ENCODE measurements at regions not wholly inside any gene's neighbourhood (a gene's known extent, or its start where the extent isn't known, plus 50 kb on each side); places are given as distances from the start of the nearest gene placed in this dataset.
"Not testable (repeated sequence)": the region's sequence is repeated elsewhere in the genome, so short reads cannot be mapped to it uniquely, and the experiment has no call there.

DNA sequence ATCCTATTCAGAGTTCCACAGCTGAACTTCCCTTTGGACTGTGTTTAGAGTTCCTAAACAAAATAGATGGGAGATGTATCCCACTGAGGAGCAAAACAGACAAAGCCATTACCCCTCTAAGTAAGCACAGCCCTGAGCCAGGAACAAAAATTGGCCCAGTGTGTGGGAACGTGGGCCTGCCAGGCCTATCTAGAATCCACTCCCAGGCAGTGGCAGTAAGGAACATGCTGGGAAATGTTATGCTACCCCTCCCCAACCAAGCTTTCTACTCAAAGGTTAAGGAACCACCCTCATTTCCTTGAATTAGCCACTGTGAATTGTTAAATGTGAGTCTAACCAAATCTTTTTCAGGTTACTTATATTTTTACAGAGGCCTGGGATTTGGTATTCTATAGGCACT, 405.1 kb upstream of the PTGER4 start:
- DNase-seq, result no peak

GRCh38 chr5:40273936-40274335, 405.8 kb upstream of the PTGER4 start:
- no peak for DNase-seq

DNA sequence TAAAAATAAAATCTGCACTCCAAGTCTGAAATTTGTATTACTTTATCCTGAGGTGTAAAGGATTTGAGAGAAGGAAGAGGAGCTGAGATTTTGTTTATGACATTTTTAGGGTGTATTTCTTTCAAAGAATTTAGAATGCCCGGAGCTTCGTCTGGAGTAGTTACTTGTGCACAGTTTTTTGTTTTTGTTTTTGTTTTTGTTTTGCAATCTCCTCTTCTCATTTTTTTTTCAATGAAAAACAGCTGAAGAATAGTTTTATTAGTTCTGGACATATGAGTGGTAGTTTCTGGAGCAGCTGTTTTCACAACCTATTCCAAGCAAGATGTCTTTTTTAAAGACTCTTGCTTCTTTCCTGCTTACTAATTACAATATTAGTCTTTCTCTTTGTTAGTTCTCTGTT, 408.2 kb upstream of the PTGER4 start:
- DNase-seq, result no peak

GRCh38 chr5:40270274-40270845, 409.4 kb upstream of the PTGER4 start:
- DNase-seq, result no peak

DNA sequence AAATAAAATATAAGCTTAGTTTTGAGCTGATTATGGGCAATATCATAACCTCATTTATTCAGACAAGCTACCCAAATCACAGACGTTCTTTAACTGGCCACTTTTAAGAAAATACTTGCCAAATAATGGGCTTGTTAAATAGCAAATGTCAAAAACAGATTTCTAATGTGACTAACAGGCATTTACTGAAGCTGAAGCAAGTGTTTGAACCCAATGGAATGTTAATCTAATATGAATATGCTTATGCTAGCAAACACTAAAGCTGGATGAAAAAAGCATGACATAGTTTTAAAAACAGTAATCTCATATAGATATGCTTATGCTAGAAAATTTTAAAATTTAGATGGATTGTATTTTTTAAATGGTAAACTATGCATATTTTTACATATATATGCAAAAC, 411.6 kb upstream of the PTGER4 start:
- no peak for DNase-seq

GRCh38 chr5:40266952-40267351, 412.8 kb upstream of the PTGER4 start:
- DNase-seq, result no peak

GRCh38 chr5:40261984-40262383, 417.7 kb upstream of the PTGER4 start:
- no peak for DNase-seq

- DNase-seq, result peak; percentile 3
Measured at GRCh38 chr5:40260361-40260760, 419.4 kb upstream of the PTGER4 start.

DNA sequence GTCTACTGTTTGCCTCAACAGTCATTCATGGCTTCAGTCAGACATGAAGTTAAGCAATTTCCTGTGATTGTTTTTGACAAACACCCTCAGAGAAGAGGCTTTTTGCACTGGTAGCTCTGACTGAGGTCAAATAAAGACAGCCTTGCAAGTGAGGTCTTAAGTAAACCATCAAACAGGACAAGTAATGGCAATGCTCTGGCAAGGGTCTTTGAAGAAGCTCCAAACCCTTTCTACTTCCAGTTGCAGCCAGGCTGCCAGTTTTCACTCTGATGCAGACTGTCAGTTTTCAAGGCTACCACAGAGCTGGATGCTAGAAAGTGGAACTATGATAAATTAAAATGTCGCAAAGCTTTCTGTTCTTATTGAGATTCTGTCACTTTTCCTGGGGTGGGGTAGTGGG, 421.5 kb upstream of the PTGER4 start:
- no peak for DNase-seq

DNA sequence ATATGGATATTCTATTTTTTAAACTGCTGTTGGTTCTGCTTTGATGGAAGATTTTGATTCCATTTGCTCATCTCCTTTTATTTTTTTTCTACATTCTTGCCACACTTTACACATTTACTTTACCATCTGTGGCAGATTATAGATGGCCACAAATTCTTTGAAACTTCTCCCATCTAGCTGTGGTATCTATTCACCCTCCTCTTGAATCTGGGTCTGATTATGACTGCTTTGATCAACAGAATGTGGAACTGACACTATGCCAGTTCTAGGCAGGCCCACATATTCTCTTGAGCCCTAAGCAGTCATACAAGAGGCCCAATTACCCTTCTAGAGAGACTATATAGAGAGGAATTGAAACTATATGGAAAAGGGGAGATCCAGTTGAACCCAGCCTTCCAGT, 439.0 kb upstream of the PTGER4 start:
- no peak for DNase-seq

- no peak for DNase-seq
Measured at GRCh38 chr5:40240111-40240510, 439.6 kb upstream of the PTGER4 start.

DNA sequence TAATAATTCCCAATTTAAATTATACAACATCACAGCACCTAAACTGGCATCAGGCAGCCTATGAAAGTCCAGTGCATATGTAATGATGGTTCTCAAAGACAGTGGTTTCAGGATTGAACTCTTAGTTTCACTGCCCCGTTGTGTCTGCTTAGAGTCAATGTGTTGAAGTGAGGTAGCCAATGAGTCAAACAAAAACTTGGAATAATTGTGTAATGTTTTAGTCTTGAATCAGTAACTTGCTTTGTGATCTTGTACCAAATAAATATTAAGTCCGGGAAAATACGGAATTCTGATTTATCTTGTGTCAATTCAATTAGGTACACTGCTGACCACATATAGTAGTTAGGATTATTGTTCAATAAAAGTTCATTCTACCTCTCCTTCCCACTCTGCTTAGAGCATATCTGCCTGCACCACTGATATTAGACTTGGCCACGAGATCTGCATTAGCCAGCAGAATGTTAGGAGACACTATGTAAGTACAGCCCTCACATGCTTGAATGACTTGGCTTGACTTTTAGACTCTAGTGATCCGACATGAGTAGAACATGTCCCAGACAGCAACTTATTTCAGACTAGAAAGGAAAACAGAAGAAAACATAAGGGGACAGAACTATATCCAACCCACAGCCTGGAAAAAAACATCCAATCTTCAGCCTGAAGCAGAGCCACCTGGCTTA, 441.5 kb upstream of the PTGER4 start:
- no peak for DNase-seq

GRCh38 chr5:40235471-40236400, 444.0 kb upstream of the PTGER4 start:
- no peak for DNase-seq

DNA sequence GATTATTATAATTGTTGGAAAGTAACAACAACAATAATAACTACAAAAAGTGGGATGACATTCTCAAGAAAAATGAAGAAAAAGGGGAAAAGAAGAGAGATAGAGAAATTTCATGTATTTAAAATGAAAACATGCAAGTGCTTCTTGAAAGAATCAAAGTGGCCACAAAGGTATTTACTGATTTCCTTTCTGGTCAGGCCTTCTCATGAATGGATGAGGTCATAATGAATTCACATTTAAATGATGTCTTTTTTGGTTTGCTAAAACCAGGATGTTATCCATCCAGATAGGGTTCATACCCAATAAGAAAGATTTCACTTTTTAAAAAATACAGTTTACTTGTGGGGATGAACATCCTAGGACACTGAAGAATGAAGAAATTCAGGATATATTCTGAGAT, 446.4 kb upstream of the PTGER4 start:
- DNase-seq, result peak; percentile 47

DNA sequence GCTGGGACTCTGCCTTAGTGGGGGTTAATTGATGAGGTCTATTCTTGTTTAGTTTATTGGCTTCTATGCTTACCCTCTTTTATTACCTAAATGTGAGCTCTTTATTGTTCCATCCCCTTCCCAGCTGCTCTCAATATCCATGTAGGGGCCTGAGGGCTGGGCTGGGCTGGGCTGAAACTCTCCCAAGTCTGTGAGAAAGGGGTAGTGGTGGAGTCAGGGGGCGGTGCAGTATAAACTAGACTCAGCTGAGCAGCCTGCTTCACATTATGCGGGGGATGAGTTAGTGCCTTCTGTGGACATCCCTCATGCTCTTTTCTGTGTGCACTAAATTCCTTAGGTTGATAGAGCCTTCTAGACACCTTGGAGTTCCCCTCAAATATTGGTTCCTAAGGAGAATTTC, 451.8 kb upstream of the PTGER4 start:
- no peak for DNase-seq

DNA sequence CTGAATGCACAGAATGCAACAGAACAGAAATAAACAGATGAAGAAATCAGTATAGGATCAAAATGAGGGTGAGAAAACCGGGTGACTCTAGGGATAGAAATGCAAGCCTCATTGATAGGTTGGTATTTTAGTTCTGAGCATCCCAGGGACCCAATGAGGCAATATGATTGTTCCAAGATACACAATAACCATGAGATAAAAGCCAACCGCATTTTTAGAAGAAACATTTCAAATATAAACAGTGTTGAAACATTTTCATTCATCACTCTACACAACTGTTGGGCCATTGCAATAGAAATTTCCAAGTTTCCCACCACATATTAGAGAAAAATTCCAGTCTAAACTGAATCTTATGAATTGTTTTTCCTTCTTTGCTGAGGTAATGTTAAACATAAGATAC, 452.3 kb upstream of the PTGER4 start:
- DNase-seq, result no peak

- no peak for DNase-seq
Measured at GRCh38 chr5:40226906-40227305, 452.8 kb upstream of the PTGER4 start.

DNA sequence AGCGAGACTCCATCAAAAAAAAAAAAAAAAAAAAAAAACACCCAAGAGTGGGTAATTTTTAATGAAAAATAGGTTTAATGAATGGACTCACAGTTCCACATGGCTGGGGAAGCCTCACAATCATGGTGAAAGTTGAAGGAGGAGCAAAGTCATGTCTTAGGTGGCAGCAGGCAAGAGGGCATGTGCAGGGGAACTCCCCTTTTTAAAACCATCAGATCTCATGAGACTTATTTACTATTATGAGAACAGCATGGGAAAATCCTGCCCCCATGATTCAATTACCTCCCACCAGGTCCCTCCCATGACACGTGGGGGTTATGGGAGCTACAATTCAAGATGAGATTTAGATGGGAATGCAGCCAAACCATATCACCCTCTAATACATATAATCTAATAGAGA, 454.6 kb upstream of the PTGER4 start:
- not testable (repeated sequence) for DNase-seq

DNA sequence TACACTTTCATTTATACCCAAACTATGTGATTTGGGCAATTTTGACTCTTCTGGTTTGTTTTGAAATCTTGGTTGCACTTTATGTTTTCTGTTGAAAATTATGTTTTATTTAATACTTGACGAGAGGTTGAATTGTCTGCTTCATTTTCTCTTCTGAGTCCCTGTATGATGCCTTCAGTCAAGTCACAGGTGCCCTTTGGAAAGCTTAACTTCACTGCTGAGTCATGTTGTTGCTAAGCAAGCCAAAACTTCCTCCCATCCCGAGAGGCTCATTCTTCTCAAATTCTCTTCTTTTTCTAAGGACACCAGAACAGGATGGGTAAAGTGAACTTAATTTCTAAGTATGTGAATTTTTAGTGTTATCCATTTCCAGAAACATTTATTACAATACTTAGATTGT, 455.3 kb upstream of the PTGER4 start:
- DNase-seq, result peak; percentile 40

DNA sequence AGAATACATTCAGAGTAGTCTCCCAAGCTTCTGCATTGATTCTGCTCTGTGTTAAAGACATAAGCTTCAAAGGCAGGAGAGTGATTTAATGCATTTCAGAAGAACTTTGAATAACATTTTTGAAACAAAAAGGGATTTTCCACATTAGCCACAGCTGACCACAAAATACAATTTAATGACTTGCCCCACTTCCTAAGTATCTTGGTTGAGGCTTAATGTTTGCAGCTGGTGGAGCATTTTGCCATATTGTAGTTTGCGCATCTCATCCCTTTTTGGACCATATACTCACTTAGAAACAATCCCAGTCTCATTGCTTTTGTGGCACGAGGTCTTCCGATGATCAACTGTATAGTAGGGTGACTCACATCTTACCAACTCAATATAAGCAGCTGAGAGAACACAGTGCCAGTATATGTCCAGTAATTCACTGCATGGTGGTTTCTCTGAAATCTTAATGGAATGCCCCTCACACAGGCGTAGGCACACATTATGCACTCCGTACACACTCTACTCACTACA, 455.8 kb upstream of the PTGER4 start:
- peak; percentile 93 for DNase-seq

GRCh38 chr5:40221796-40222195, 457.9 kb upstream of the PTGER4 start:
- DNase-seq, result peak; percentile 93

DNA sequence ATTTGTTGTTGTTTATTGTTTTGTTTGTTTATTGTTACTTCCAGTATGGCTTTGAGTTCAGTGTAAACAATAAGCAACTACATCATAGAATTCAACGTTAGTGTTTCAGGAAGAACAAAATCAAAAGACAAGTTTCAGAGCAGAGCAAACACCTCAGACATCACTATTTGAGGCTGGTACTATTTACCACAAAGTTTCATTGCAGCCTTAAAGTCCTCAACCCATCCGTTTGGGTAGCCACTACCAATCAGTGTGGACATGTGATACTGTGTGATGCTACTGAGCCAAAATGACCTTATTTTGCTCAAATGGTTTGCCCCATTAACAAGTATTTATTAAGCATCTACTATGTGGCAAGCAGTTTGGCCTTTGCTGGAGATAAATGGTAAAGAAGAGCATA, 458.5 kb upstream of the PTGER4 start:
- DNase-seq, result no peak

DNA sequence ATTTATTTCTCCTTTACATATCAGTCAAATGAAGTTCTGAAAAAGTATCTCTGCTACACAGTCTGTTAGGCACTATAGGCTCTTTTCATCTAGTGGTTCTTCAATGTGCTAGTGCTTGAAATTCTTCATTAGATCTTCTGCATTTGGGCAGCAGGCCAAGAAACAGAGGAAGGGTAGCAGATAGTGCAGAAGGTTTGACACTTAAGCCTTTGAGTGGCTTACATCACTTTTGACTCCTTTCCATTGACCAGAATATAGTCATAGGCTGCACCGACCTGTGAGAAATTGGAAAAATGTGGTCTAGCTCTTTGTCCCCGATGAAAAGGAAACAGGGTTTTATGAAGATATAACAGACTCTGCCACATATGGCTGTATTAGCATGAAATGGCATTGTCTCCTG, 459.5 kb upstream of the PTGER4 start:
- DNase-seq, result no peak

GRCh38 chr5:40217553-40217952, 462.2 kb upstream of the PTGER4 start:
- no peak for DNase-seq
